ENCODE measurements at regions not wholly inside any gene's neighbourhood (a gene's known extent, or its start where the extent isn't known, plus 50 kb on each side); places are given as distances from the start of the nearest gene placed in this dataset.

DNA sequence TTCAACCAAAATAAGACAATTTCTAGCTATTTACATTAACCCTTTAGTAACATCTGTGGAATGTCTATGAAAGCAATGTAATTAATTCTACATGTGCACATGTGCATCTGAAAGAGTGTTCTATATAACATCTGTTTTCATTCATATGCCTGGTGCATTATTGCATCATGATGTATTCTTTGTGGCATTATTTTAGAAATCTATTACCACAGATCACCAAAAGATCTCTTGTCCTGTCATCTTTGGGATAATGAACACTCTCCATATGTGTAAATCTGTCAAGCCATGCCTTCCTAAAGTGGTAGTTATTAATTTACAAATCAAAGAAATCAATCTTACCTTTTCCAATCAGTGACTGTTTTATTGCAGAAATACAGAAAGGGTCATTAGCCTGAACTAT lies 86.9 kb downstream of the TRIB2 start (continued):
- TF ChIP-seq, protein P1, sequence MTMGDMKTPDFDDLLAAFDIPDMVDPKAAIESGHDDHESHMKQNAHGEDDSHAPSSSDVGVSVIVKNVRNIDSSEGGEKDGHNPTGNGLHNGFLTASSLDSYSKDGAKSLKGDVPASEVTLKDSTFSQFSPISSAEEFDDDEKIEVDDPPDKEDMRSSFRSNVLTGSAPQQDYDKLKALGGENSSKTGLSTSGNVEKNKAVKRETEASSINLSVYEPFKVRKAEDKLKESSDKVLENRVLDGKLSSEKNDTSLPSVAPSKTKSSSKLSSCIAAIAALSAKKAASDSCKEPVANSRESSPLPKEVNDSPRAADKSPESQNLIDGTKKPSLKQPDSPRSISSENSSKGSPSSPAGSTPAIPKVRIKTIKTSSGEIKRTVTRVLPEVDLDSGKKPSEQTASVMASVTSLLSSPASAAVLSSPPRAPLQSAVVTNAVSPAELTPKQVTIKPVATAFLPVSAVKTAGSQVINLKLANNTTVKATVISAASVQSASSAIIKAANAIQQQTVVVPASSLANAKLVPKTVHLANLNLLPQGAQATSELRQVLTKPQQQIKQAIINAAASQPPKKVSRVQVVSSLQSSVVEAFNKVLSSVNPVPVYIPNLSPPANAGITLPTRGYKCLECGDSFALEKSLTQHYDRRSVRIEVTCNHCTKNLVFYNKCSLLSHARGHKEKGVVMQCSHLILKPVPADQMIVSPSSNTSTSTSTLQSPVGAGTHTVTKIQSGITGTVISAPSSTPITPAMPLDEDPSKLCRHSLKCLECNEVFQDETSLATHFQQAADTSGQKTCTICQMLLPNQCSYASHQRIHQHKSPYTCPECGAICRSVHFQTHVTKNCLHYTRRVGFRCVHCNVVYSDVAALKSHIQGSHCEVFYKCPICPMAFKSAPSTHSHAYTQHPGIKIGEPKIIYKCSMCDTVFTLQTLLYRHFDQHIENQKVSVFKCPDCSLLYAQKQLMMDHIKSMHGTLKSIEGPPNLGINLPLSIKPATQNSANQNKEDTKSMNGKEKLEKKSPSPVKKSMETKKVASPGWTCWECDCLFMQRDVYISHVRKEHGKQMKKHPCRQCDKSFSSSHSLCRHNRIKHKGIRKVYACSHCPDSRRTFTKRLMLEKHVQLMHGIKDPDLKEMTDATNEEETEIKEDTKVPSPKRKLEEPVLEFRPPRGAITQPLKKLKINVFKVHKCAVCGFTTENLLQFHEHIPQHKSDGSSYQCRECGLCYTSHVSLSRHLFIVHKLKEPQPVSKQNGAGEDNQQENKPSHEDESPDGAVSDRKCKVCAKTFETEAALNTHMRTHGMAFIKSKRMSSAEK (CRISPR knock-in tag; IDR thresholded peaks at IDR 0.05; ENCODE audit: borderline replicate concordance): no peak
- TF ChIP-seq, protein P2, sequence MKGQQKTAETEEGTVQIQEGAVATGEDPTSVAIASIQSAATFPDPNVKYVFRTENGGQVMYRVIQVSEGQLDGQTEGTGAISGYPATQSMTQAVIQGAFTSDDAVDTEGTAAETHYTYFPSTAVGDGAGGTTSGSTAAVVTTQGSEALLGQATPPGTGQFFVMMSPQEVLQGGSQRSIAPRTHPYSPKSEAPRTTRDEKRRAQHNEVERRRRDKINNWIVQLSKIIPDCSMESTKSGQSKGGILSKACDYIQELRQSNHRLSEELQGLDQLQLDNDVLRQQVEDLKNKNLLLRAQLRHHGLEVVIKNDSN (CRISPR knock-in tag; IDR thresholded peaks at IDR 0.05): no peak
- TF ChIP-seq NR3C1 (CRISPR knock-in tag; conservative IDR thresholded peaks at IDR 0.05; ENCODE audit: low read depth) (no peak), CREM (CRISPR knock-in tag; IDR thresholded peaks at IDR 0.05) (no peak), ZNF232 (CRISPR knock-in tag; IDR thresholded peaks at IDR 0.05) (no peak), ZNF317 (CRISPR knock-in tag; IDR thresholded peaks at IDR 0.05; ENCODE audit: borderline replicate concordance, low read depth) (no peak), FOXJ3 (CRISPR knock-in tag; IDR thresholded peaks at IDR 0.05; ENCODE audit: borderline replicate concordance) (no peak), ESRRA (CRISPR knock-in tag; IDR thresholded peaks at IDR 0.05; ENCODE audit: borderline replicate concordance) (no peak), ZNF423 (CRISPR knock-in tag; IDR thresholded peaks at IDR 0.05) (no peak)
- TF ChIP-seq, protein P3, sequence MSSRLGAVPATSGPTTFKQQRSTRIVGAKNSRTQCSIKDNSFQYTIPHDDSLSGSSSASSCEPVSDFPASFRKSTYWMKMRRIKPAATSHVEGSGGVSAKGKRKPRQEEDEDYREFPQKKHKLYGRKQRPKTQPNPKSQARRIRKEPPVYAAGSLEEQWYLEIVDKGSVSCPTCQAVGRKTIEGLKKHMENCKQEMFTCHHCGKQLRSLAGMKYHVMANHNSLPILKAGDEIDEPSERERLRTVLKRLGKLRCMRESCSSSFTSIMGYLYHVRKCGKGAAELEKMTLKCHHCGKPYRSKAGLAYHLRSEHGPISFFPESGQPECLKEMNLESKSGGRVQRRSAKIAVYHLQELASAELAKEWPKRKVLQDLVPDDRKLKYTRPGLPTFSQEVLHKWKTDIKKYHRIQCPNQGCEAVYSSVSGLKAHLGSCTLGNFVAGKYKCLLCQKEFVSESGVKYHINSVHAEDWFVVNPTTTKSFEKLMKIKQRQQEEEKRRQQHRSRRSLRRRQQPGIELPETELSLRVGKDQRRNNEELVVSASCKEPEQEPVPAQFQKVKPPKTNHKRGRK (CRISPR knock-in tag; IDR thresholded peaks at IDR 0.05; ENCODE audit: borderline replicate concordance): no peak
- TF ChIP-seq, protein P4, sequence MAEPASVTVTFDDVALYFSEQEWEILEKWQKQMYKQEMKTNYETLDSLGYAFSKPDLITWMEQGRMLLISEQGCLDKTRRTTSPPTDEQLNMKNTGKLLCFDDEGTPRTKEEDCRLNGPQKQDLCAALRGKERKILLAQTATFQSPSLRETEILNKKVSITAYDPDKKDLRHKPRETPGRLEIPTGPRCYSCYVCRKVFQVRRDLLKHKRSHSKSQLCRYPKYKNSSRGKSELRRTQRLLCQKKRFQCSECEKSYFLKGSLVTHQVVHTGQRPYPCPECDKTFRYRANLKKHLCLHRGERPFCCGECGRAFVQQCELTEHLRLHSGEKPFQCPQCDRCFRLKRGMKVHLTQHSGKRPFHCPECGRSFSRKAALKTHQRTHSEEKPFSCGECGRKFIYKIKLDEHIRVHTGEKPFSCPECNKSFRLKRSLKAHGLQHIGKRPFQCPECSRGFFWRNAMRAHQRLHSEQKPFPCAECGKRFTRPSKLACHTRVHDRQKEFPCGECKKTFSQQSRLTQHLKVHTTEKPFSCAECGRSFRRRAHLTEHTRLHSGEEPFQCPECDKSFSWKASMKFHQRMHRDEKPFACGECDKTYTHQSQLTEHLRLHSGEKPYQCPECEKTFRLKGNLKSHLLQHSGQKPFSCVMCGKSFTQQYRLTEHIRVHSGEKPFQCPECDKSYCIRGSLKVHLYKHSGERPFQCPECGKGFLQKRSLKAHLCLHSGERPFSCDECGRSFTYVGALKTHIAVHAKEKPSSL (CRISPR knock-in tag; conservative IDR thresholded peaks at IDR 0.05): no peak

DNA sequence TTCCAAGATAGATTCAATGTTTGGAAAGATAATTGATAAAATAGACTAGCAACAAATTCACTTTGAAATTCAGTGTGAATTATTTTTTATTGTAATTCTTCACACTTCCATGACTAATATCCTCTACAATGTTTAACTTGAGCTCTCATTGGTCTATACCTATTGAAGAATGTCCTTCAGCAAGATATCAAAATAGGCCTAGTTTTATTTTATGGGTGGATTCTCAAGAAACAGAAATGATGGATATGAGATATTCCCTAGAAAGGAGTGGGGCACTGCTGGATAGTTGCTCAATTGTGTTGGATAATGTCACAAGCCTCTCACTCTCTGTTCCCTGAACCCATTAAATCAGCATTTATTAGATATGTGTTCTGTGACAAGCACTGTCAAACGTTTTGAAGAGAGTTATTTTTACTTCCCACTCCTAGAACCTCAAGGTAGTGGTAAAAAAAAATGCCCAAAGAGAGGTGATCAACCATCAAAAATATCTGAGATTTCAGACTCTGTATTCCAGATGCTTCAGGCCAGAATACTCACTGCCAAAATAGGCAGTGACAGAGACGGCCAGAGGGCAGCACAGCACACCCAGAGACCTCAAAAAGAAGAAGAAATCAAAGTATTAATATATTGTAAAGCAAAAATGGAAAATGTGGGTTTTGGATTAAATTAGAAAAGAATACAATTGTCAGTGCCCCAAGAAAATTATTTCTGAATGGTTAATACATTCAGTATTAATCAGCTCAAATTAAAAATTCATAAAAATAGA lies 87.5 kb downstream of the TRIB2 start:
- no peak overlapping the region for H3K4me3 Mint-ChIP-seq
- H3K4me1 Mint-ChIP-seq: peaks cover 11% of the 10 kb centered on the region
- no peak for DNase-seq (ENCODE audit: low spot score)
- ATAC-seq: no peak
- peaks cover 20% of the 10 kb centered on the region for H3K9me3 Mint-ChIP-seq
- H3K27ac Mint-ChIP-seq: no peak overlapping the region
- peaks cover 12% of the 10 kb centered on the region for H3K36me3 Mint-ChIP-seq
- ChIA-PET POLR2A (no interaction called here), CTCF (no interaction called here)
- TF ChIP-seq FOXK1 (CRISPR knock-in tag; IDR thresholded peaks at IDR 0.05): no peak
- peaks cover 2% of the 10 kb centered on the region; the same call in 1 of the 2 replicates for H3K27me3 Mint-ChIP-seq (ENCODE audit: low read depth)

DNA sequence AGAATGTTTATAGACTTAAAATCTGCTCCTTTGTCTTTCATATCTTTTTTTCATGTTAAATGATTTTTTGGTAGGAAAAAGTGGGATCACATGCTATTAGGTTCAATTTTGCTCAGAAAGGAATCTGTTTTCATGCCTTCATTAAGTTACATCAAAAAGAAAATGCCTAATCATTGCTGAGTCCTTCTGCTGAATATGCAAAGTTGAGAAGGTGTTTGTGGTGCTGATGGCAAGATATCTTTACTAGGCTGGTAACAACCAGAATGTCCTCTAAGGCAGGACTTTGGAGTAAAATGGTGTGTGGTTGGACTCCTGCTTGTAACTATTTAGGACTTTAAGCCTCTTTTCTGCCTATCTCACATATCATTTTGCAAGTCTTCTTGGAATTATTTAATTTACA lies 88.3 kb downstream of the TRIB2 start:
- ChIA-PET POLR2A (no interaction called here), CTCF (no interaction called here)
- TF ChIP-seq ZNF263 (CRISPR knock-in tag; IDR thresholded peaks at IDR 0.05; ENCODE audit: low read depth): no peak
- TF ChIP-seq SMAD4 (CRISPR knock-in tag; IDR thresholded peaks at IDR 0.05): no peak
- TF ChIP-seq, protein P5, sequence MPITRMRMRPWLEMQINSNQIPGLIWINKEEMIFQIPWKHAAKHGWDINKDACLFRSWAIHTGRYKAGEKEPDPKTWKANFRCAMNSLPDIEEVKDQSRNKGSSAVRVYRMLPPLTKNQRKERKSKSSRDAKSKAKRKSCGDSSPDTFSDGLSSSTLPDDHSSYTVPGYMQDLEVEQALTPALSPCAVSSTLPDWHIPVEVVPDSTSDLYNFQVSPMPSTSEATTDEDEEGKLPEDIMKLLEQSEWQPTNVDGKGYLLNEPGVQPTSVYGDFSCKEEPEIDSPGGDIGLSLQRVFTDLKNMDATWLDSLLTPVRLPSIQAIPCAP (CRISPR knock-in tag; IDR thresholded peaks at IDR 0.05): no peak
- no peak for TF ChIP-seq ESRRA (CRISPR knock-in tag; IDR thresholded peaks at IDR 0.05; ENCODE audit: borderline replicate concordance)
- TF ChIP-seq, protein P6, sequence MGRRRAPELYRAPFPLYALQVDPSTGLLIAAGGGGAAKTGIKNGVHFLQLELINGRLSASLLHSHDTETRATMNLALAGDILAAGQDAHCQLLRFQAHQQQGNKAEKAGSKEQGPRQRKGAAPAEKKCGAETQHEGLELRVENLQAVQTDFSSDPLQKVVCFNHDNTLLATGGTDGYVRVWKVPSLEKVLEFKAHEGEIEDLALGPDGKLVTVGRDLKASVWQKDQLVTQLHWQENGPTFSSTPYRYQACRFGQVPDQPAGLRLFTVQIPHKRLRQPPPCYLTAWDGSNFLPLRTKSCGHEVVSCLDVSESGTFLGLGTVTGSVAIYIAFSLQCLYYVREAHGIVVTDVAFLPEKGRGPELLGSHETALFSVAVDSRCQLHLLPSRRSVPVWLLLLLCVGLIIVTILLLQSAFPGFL (CRISPR knock-in tag; IDR thresholded peaks at IDR 0.05; ENCODE audit: borderline replicate concordance): no peak
- TF ChIP-seq ZBTB21 (CRISPR knock-in tag; IDR thresholded peaks at IDR 0.05; ENCODE audit: borderline replicate concordance): no peak
- TF ChIP-seq, protein P7, sequence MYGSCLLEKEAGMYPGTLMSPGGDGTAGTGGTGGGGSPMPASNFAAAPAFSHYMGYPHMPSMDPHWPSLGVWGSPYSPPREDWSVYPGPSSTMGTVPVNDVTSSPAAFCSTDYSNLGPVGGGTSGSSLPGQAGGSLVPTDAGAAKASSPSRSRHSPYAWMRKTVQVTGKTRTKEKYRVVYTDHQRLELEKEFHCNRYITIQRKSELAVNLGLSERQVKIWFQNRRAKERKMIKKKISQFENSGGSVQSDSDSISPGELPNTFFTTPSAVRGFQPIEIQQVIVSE (CRISPR knock-in tag; IDR thresholded peaks at IDR 0.05; ENCODE audit: borderline replicate concordance): no peak
- no peak for TF ChIP-seq NR1H2 (CRISPR knock-in tag; IDR thresholded peaks at IDR 0.05)
- Mint-ChIP-seq H3K27me3 (ENCODE audit: low read depth) (peaks cover 2% of the 10 kb centered on the region; the same call in 1 of the 2 replicates), H3K9me3 (peaks cover 20% of the 10 kb centered on the region), H3K4me1 (peaks cover 15% of the 10 kb centered on the region), H3K4me3 (no peak overlapping the region), H3K27ac (no peak overlapping the region), H3K36me3 (peaks cover 12% of the 10 kb centered on the region)
- no peak for DNase-seq (ENCODE audit: low spot score)
- ATAC-seq: no peak

Data from WTC11 (cell line).